ENCODE measurements at regions not wholly inside any gene's neighbourhood (a gene's known extent, or its start where the extent isn't known, plus 50 kb on each side); places are given as distances from the start of the nearest gene placed in this dataset.
"Not testable (repeated sequence)": the region's sequence is repeated elsewhere in the genome, so short reads cannot be mapped to it uniquely, and the experiment has no call there.

DNA sequence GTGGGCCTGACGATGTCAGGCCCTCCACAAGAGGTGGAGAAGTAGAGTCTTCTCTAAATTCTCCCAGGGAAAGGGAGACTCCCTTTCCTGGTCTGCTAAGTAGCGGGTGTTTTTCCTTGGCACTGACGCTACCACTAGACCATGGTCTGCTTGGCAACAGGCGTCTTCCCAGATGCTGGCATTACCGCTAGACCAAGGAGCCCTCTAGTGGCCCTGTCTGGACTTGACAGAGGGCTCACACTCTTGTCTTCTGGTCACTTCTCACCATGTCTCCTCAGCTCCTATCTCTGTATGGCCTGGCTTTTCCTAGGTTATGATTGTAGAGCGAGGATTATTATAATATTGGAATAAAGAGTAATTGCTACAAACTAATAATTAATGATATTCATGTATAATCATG lies 51.1 kb upstream of the RASSF6 start:
- peaks cover 33% of the 10 kb centered on the region for H3K4me1 ChIP-seq (ENCODE audit: control insufficient read depth, insufficient read depth, low read length)
- not testable (repeated sequence) for H3K36me3 ChIP-seq (ENCODE audit: insufficient read depth, low read length); H3K4me2 ChIP-seq (ENCODE audit: low read length); H3K9me3 ChIP-seq (replicated peaks; ENCODE audit: low read length); H3K27me3 ChIP-seq (ENCODE audit: control insufficient read depth, insufficient read depth, low read length); H3K4me3 ChIP-seq (ENCODE audit: low read length); H3K9ac ChIP-seq (ENCODE audit: low read depth, low read length)

DNA sequence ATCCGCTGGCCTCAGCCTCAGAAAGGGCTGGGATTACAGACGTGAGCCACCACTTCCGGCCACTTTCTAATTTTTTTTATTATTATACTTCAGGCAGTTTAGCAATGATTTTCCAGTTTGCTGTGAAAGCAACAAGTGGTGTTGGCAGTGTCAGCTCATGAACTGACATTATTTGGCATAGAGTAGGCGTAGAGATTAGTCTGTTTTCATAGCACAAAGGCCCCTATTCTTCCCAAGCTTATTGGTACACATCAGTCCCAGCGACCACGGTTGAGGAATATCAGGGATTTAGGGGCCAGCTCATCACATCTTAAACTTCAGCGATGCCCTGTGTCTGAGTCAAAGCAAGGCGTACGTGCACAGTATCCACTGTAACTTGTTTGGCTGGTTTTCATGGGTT lies 53.0 kb upstream of the RASSF6 start:
- H3K27me3 ChIP-seq (ENCODE audit: control insufficient read depth, insufficient read depth, low read length): no peaks in the 10 kb centered on the region
- peaks cover 42% of the 10 kb centered on the region for H3K4me1 ChIP-seq (ENCODE audit: control insufficient read depth, insufficient read depth, low read length)
- no peak overlapping the region for H3K9ac ChIP-seq (ENCODE audit: low read depth, low read length)
- H3K4me3 ChIP-seq (ENCODE audit: low read length): no peak overlapping the region
- no peaks in the 10 kb centered on the region for H3K9me3 ChIP-seq (replicated peaks; ENCODE audit: low read length)
- H3K36me3 ChIP-seq (ENCODE audit: insufficient read depth, low read length): no peaks in the 10 kb centered on the region
- H3K4me2 ChIP-seq (ENCODE audit: low read length): no peak overlapping the region

GRCh38 chr4:73674451-73674919 lies 54.2 kb upstream of the RASSF6 start:
- H3K9me3 ChIP-seq (replicated peaks; ENCODE audit: low read length): no peaks in the 10 kb centered on the region
- H3K9ac ChIP-seq (ENCODE audit: low read depth, low read length): no peak overlapping the region
- no peaks in the 10 kb centered on the region for H3K27me3 ChIP-seq (ENCODE audit: control insufficient read depth, insufficient read depth, low read length)
- no peak overlapping the region for H3K4me2 ChIP-seq (ENCODE audit: low read length)
- peaks cover 35% of the 10 kb centered on the region for H3K4me1 ChIP-seq (ENCODE audit: control insufficient read depth, insufficient read depth, low read length)
- H3K36me3 ChIP-seq (ENCODE audit: insufficient read depth, low read length): no peaks in the 10 kb centered on the region
- no peak overlapping the region for H3K4me3 ChIP-seq (ENCODE audit: low read length)

GRCh38 chr4:73675623-73676022 lies 55.4 kb upstream of the RASSF6 start:
- Histone ChIP-seq H3K4me1 (ENCODE audit: control insufficient read depth, insufficient read depth, low read length) (peaks cover 34% of the 10 kb centered on the region), H3K9ac (ENCODE audit: low read depth, low read length) (no peak overlapping the region), H3K27me3 (ENCODE audit: control insufficient read depth, insufficient read depth, low read length) (no peaks in the 10 kb centered on the region), H3K36me3 (ENCODE audit: insufficient read depth, low read length) (no peaks in the 10 kb centered on the region), H3K4me2 (ENCODE audit: low read length) (no peak overlapping the region), H3K9me3 (replicated peaks; ENCODE audit: low read length) (no peaks in the 10 kb centered on the region), H3K4me3 (ENCODE audit: low read length) (no peak overlapping the region)

DNA sequence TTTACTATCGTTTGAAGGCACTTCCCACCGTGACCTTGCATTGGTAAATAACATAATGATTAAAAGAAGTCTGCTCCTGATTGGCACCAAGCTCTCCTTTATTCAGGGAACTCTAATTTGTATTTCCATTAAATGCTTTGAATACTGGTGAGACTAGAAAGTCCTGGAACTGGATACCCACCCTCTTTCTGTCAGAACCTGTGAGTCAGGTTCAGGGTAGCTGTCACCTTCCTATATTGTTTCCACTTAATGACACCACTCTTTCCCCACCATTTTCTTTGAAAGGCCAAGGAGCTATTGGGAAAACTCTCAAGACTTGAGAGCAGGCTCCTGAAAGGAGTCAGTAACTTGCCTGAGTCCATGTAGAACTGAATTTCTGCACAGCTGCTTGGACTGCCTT lies 55.9 kb upstream of the RASSF6 start:
- no peaks in the 10 kb centered on the region for H3K27me3 ChIP-seq (ENCODE audit: control insufficient read depth, insufficient read depth, low read length)
- H3K4me1 ChIP-seq (ENCODE audit: control insufficient read depth, insufficient read depth, low read length): peaks cover 34% of the 10 kb centered on the region
- no peak overlapping the region for H3K4me2 ChIP-seq (ENCODE audit: low read length)
- no peak overlapping the region for H3K9ac ChIP-seq (ENCODE audit: low read depth, low read length)
- H3K4me3 ChIP-seq (ENCODE audit: low read length): no peak overlapping the region
- no peaks in the 10 kb centered on the region for H3K9me3 ChIP-seq (replicated peaks; ENCODE audit: low read length)
- no peaks in the 10 kb centered on the region for H3K36me3 ChIP-seq (ENCODE audit: insufficient read depth, low read length)

- peak overlapping the region; percentile 6 for H3K4me2 ChIP-seq (ENCODE audit: low read length)
- H3K36me3 ChIP-seq (ENCODE audit: insufficient read depth, low read length): no peaks in the 10 kb centered on the region
- H3K4me1 ChIP-seq (ENCODE audit: control insufficient read depth, insufficient read depth, low read length): peaks cover 34% of the 10 kb centered on the region
- no peak overlapping the region for H3K4me3 ChIP-seq (ENCODE audit: low read length)
- H3K9me3 ChIP-seq (replicated peaks; ENCODE audit: low read length): no peaks in the 10 kb centered on the region
- no peak overlapping the region for H3K9ac ChIP-seq (ENCODE audit: low read depth, low read length)
- H3K27me3 ChIP-seq (ENCODE audit: control insufficient read depth, insufficient read depth, low read length): no peaks in the 10 kb centered on the region
These were observed 56.7 kb upstream of the RASSF6 start for GRCh38 chr4:73676861-73677323.

GRCh38 chr4:73679836-73680235 lies 59.6 kb upstream of the RASSF6 start:
- no peaks in the 10 kb centered on the region for H3K36me3 ChIP-seq (ENCODE audit: insufficient read depth, low read length)

GRCh38 chr4:73681776-73682175 lies 58.6 kb upstream of the CXCL8 start:
- Histone ChIP-seq H3K9ac (ENCODE audit: low read depth, low read length) (no peak overlapping the region), H3K27me3 (ENCODE audit: control insufficient read depth, insufficient read depth, low read length) (no peaks in the 10 kb centered on the region), H3K4me1 (ENCODE audit: control insufficient read depth, insufficient read depth, low read length) (peaks cover 43% of the 10 kb centered on the region), H3K4me2 (ENCODE audit: low read length) (no peak overlapping the region), H3K9me3 (replicated peaks; ENCODE audit: low read length) (no peaks in the 10 kb centered on the region), H3K4me3 (ENCODE audit: low read length) (no peak overlapping the region), H3K36me3 (ENCODE audit: insufficient read depth, low read length) (no peaks in the 10 kb centered on the region)

More at GRCh38 chr4:73679836-73680235, 59.6 kb upstream of the RASSF6 start:
- H3K9ac ChIP-seq (ENCODE audit: low read depth, low read length): no peak overlapping the region
- H3K9me3 ChIP-seq (replicated peaks; ENCODE audit: low read length): no peaks in the 10 kb centered on the region
- H3K4me3 ChIP-seq (ENCODE audit: low read length): no peak overlapping the region
- no peaks in the 10 kb centered on the region for H3K27me3 ChIP-seq (ENCODE audit: control insufficient read depth, insufficient read depth, low read length)
- H3K4me1 ChIP-seq (ENCODE audit: control insufficient read depth, insufficient read depth, low read length): peaks cover 50% of the 10 kb centered on the region
- H3K4me2 ChIP-seq (ENCODE audit: low read length): no peak overlapping the region

- no peaks in the 10 kb centered on the region for H3K9me3 ChIP-seq (replicated peaks; ENCODE audit: low read length)
- no peaks in the 10 kb centered on the region for H3K36me3 ChIP-seq (ENCODE audit: insufficient read depth, low read length)
- H3K4me2 ChIP-seq (ENCODE audit: low read length): no peak overlapping the region
- H3K4me1 ChIP-seq (ENCODE audit: control insufficient read depth, insufficient read depth, low read length): peaks cover 36% of the 10 kb centered on the region
- H3K9ac ChIP-seq (ENCODE audit: low read depth, low read length): no peak overlapping the region
- H3K4me3 ChIP-seq (ENCODE audit: low read length): no peak overlapping the region
- no peaks in the 10 kb centered on the region for H3K27me3 ChIP-seq (ENCODE audit: control insufficient read depth, insufficient read depth, low read length)
These were observed 57.9 kb upstream of the CXCL8 start for GRCh38 chr4:73682508-73682907.

DNA sequence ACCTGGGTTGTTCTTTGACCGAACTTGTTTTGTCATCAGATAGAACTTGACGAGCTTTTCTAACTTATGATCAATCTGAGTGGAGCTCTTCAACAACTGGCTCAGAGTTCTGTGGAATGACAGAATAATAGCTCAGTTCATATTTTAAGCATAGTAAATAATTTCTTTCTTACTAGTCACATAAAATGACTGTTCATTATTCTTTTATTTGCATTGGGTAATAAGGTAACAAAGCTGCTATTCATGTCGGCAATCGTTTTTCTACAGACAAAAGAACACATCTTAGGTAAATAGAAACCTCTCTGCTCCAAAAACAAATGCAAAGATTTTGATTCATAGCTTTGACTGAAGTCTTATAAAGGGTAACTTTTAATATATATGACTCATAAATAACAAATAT lies 57.3 kb upstream of the CXCL8 start:
- no peaks in the 10 kb centered on the region for H3K9me3 ChIP-seq (replicated peaks; ENCODE audit: low read length)
- no peak overlapping the region for H3K4me3 ChIP-seq (ENCODE audit: low read length)
- no peak overlapping the region for H3K9ac ChIP-seq (ENCODE audit: low read depth, low read length)
- no peaks in the 10 kb centered on the region for H3K36me3 ChIP-seq (ENCODE audit: insufficient read depth, low read length)
- no peak overlapping the region for H3K4me2 ChIP-seq (ENCODE audit: low read length)
- no peaks in the 10 kb centered on the region for H3K27me3 ChIP-seq (ENCODE audit: control insufficient read depth, insufficient read depth, low read length)
- peaks cover 36% of the 10 kb centered on the region for H3K4me1 ChIP-seq (ENCODE audit: control insufficient read depth, insufficient read depth, low read length)

- H3K36me3 ChIP-seq (ENCODE audit: insufficient read depth, low read length): no peaks in the 10 kb centered on the region
- H3K4me2 ChIP-seq (ENCODE audit: low read length): no peak overlapping the region
- no peak overlapping the region for H3K4me3 ChIP-seq (ENCODE audit: low read length)
- no peaks in the 10 kb centered on the region for H3K9me3 ChIP-seq (replicated peaks; ENCODE audit: low read length)
- no peaks in the 10 kb centered on the region for H3K27me3 ChIP-seq (ENCODE audit: control insufficient read depth, insufficient read depth, low read length)
- H3K4me1 ChIP-seq (ENCODE audit: control insufficient read depth, insufficient read depth, low read length): peaks cover 36% of the 10 kb centered on the region
- H3K9ac ChIP-seq (ENCODE audit: low read depth, low read length): no peak overlapping the region
These were observed 56.9 kb upstream of the CXCL8 start for GRCh38 chr4:73683456-73683855.

- Histone ChIP-seq H3K4me3 (ENCODE audit: low read length) (no peak overlapping the region), H3K4me2 (ENCODE audit: low read length) (no peak overlapping the region), H3K36me3 (ENCODE audit: insufficient read depth, low read length) (no peaks in the 10 kb centered on the region), H3K27me3 (ENCODE audit: control insufficient read depth, insufficient read depth, low read length) (no peaks in the 10 kb centered on the region), H3K9me3 (replicated peaks; ENCODE audit: low read length) (no peaks in the 10 kb centered on the region), H3K9ac (ENCODE audit: low read depth, low read length) (no peak overlapping the region), H3K4me1 (ENCODE audit: control insufficient read depth, insufficient read depth, low read length) (peaks cover 35% of the 10 kb centered on the region)
These were observed 56.3 kb upstream of the CXCL8 start for GRCh38 chr4:73684097-73684496.
